KG1 (cell line): ENCODE measurements at regions not wholly inside any gene's neighbourhood (a gene's known extent, or its start where the extent isn't known, plus 50 kb on each side); places are given as distances from the start of the nearest gene placed in this dataset.

Experiments used
- DNase-seq: peaks from one replicate; lab custom pipeline; 2025; lab: John Stamatoyannopoulos, UW

DNA sequence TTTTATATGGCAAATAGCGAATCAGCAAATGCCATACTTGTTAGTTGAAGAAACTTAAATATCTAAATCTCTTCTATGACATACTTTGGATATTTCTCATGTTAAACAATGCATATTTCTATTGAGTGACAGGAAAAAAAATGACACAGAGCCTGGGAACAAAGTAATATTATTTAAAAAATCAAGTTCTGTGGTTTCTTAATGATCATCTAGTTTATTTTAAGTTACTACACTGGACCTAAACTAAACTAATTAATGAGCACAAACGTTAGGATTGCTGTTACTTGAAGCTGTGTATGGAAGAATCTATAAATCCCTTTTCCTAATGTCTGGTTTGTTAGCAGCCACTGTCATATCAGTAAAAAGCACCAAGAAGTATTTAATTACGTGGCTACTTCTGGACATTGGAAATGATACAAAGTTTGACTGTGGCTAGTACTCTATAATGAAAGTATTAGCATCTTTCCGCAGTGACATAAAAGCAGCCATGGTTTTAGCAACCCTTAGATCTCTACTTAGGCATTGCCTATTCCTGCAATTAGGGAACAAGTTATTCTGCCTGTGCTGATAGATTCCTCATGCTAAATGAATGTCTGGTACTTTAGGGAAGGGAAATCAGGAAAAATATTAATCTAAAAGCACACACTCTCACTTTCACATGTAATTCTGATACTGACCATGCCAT lies 981.7 kb upstream of the B3GALT2 start:
- no peak for DNase-seq

DNA sequence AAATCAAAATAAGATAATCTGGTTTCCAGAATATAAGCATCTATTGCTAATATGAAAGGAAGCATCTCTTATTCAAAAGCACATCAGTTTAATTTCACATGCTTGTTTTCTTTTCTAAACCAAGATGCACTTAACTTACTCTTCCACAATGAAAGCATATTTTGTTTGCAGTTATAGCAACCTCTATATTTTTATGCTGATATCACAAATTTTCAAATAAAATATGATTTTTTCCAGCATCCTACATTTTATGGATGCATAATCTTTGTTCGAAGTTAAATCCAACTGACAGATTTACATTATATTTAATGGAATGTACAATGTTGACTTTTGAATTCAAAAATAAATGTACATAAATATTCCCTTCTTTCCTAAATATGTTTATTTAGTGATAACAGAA lies 978.3 kb upstream of the B3GALT2 start:
- no peak for DNase-seq

DNA sequence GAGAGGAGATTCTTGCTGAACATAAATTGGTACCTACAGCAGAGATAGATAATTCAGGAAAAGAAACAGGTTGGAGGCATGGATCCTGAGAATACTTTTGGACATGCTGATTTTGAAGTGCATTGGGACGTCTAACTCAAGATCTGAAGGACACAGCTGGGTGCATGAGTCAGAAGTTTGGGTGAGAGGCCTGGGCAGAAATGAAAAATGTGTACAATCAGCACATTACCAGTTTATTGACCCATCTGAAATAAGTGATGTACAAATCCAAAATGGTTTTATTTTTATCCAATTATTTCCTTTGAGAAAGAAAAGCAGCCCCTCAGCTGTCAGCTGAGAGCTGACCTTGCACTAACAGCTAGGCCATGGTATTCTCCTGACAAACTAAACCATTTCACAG lies 975.2 kb upstream of the B3GALT2 start:
- no peak for DNase-seq

DNA sequence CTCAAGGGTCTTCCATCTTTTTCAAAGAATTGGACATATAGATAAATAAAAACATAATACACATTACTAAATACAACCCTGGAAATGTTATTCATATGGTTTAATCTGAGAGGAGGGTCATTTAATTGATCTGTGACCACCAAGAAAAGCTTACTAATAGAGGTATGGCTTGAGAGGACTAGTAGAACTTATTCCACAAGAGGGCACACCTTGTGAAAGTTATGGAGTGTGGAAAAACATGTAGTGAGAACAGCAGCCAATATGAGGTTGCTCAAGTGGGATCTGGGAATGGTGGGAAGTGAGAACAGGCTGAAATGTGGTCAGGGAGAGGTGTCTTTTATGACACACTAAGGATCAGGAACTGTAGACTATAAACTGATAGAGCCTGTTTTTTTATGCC lies 973.5 kb upstream of the B3GALT2 start:
- no peak for DNase-seq

DNA sequence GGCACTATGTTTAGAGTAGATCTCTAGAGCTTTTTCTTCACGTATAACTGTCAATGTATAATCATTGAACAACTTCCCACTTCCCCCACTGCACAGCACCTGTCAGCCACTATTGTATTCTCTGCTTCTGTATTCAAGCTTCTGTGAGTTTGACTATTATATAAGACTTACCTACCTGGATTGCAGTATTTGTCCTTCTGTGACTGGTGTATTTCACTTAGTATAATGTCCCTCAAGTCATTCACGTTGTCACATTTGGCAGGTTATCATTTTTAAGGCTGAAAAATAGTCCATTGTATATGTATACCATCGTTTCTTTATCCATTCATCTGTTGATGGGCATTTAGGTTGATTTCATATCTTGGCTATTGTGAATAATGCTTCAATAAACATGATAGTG lies 969.5 kb upstream of the B3GALT2 start:
- no peak for DNase-seq

DNA sequence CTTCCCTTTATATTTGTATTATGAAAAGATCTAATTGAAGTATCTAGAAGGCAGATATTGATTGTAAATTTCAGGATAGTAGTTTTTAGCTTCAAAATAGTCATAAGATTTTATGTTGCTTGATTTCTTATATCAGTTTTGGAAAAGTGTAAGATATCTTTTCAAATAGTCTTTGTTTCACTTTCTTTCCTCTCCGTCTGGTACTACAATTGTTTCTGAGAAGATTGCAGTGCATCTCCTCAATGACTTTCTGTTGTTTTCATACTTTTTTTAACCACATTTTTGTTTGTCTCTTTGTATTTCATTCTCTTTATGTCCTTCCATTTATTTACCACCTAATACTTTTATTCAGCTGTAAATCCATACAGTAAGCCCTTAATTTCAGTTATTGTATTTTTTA lies 964.6 kb upstream of the B3GALT2 start:
- DNase-seq: no peak

DNA sequence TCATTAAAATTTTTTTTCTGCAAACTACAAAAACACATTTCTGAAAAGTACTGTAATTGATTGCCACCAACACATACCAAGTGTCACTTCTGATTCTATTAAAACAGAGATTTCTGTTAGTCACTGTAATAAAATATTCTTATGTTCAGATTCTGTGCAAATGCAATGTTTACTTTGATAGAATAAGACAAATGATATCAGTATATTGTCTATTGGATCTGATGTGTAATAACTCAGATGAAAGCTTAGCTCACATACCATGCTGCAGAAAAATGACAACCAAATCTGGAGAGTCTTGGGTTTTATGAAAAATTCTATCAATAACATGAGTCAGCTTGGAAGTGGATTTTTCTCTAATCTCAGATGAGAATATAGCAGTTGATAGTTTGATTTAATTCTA lies 963.8 kb upstream of the B3GALT2 start:
- DNase-seq: no peak

DNA sequence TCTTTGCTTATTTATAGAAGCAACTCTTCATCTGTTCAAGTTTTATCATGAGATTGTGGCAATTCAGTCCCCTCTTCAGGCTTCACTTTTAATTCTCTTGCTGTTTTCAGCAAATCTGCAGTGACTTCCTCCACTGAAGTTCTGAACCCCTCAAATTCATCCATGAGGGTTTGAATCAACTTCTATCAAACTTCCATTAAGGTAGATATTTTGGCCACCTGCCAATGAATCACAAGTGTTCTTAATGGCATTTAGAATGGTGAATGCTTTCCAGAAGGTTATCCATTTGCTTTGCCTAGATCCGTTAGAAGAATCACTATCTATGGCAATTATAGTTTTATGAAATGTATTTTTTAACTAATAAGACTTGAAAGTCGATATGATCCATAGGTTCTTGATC lies 946.7 kb upstream of the B3GALT2 start:
- no peak for DNase-seq

DNA sequence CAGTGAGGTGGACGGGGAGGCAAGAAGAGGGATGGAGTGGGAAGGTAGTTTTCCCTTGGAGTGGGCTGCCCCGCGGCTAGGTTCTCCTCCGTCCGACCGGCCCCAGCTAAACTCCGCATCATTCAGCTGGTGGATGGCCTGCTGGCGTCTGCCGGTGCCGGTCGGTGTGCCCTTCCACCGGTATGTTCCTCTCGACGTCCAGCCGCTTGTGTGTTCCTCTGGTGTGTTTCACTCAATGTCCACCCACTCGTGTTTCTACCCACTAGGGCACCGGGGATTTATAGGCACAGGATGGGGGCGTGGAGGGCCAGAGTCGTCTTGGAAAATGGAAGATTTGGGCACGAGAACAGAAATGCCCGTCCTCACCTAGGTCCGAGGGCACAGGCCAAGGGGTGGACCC lies 931.7 kb upstream of the B3GALT2 start:
- no peak for DNase-seq

DNA sequence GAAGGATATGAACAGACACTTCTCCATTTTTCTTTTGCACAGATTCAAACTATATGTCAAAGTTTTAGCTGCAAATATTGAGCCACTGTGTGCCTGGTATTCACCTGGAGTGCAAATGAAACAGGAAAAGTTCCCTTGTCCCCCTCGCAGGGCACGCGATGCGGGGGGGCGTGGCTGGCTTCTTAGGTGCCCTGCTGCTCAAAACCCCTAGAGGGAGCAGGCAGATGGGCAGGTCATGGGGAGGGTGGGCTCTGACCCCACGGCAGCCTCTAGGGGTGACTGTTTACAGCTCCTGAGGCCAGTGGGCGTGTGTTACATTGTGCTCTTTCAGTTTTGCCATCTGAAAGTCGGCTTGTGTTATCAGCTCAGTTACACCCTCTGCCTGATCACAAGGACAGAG lies 931.2 kb upstream of the B3GALT2 start:
- no peak for DNase-seq

DNA sequence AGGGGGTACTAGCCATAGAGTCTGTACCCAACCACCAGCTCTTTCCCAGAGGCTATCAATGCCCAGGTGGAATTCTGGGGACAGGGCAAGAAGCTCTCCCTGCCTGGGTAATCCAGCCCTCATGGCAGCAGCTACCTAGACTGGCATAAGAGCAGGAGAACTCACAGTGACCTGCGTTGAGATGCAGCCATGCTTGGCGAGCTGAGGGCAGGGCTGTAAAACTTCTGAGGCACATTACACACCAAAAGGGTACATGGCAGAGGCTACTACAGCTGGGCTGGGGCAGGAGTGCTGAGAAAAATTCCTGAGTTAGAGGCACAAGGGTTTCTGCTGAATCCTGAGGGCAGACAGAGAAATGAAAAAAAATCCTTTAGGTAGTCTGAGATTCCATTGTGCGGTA lies 927.9 kb upstream of the B3GALT2 start:
- DNase-seq: no peak

DNA sequence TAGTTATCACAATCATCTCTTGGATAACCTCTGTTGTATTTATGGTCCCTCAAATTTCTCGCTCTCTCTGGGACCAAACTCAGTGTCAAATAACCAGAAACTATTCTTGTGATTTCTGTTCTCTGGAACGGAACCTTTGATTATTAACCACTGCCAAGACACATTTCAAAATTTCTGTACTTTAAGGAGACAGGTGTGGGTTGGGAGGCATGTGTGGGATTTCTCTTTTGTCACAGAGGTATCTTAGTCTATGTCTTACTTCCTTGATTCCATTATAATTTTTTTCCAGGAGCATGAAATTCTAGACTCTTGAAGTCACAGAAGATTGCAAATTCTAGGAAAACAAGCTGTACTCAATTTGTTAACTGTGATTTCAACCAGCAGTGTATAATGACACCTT lies 919.0 kb upstream of the B3GALT2 start:
- no peak for DNase-seq

DNA sequence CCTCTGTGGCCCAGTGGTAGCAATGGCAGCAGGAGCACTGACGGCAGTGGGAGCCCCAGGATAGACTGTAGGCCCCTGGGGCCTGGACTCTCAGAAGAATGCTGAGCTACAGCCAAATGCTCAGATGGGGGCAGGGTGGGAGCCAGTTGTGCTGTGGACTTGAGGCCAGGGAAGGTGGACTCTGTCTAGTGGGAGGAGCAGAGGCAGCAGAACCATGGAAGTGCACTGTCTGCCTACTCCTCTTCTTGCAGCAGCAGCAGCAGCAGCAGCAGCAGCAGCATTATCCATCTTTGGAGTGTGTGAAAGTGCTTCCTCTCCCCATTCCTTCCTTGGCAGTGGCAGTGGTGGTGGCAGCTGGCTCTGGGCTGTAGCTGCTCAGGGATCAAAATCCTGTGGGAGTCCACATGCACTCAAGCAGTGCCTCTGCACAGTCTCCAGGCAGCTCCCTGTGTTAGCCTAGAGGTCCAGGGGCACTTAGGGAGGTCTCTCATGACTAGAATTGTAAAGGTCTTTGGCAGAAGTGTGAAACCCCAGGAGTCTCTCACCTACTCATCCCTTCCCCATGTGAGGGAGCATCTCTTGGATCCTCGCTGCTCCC lies 917.9 kb upstream of the B3GALT2 start:
- no peak for DNase-seq

DNA sequence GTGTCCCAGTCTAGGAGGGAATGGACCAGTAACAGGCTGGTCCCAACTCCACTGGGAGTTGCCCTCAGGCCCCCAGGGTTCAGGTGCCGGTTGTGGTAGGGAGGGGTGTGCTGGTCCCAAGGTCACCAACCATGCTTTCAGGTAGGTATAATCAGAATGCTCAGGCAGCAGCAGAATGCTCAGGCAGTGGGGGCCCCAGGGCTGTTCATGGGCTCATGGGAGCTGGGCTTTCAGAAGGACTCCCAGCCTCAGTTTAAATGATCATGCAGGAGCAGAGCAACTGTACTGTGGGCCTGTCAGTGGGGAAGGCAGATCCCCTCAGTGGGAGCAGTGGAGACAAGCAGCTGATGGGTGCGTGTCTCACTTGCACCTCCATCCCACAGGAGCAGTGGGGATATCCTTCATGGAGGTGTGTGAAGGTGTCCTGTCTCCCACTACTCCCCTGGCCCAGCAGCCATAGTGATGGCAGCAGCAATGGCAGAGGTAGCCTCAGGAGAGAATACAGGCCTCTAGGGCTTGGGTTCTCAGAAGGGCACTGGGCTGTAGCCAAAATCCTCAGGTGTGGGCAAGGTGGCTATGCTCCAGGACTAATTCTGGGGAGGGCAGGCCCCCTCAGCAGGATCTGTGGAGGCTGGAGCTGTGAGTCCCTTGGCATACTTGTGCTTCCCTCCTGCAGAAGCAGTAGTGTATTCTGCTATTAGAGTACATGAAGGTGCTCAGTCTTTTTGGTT lies 917.3 kb upstream of the B3GALT2 start:
- no peak for DNase-seq

DNA sequence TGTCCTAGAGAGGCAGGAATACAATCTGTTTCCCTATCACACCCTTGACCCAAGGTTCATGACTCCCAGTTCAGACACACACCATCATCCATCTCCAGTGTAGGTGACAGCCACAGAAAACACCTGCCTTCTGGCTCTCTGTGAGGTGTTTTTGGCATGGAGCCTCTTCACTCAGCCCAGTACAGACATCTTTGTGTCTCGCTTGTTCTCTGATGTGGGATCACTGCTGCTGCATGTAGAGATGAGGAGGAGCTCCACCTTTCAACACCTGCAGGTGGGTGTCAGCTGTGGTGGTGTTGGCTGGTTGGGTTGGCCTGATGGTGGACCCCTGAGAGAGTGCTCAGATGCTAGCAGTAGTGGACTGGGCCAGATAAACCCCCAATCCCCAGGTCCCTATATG lies 916.7 kb upstream of the B3GALT2 start:
- DNase-seq: no peak

DNA sequence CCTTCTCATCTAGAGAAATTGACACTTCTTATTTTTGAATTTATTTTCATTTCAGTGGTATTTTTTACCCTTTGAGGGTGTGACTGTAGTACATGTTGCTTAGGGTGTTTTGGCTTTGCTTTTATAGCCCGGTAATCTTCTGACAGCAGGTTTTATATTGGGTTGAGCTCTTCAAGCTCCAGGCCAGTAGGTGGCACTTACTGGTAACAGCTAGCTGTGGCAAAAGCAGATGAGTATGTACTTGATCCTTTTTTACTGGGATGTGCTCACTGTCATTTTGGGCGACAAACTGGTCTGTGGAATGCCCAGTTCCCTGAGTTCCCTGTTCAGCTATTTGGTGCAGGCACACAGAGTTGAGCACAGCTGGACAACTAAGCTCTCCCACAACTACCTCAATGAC lies 916.2 kb upstream of the B3GALT2 start:
- no peak for DNase-seq

DNA sequence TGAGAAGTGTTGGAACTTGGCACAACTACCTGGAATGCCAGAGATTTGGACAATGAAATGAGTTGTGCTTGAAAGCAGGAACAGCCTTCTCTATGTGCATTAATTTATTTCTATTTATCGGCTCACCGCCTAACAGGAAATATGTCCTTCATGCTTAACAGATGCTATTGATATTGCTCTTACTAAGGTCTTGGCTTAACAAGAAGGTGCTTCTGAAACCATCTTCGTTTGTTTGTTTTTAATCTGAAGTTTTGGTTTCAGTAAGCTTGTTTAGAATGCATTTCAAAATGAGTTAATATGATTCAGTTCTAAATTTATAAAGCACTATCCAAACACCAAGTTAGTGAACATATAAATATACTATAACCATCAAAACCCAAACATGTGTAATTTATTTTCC lies 898.3 kb upstream of the B3GALT2 start:
- DNase-seq: no peak

DNA sequence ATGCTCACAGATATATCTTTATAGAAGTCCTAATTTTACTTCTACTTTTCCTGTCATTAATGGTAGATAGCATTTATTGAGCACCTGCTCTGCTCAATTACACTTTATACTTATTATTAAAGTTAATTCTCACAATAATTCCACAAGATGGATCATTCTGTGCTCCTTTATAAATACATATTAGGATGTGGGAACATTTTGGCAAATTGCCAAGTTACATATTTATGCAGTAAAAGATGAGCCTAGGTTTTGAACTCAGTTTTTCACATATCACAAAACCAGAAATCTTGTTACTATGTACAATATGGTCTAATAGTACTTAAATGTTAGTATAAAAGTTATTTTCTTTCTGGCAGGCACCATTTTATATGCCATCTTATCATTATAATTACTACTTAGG lies 895.0 kb upstream of the B3GALT2 start:
- no peak for DNase-seq

DNA sequence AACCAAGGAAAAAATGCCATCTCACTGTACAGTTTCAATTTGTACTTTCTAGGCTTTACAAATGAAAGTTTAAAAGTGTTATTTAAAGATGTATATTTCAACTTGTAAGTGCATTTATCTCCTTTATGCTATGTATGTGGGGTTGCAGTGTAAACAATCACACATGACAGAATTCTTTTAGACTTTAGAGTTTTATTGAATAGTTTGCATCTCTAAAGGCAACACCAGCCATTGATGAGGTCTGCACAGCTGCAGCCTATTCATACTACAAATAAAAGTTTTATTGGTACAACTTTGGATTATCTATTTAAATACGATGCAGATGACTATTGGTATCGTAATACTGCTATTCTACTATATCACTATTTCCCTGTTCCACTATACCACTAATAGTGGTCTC lies 894.4 kb upstream of the B3GALT2 start:
- DNase-seq: no peak

DNA sequence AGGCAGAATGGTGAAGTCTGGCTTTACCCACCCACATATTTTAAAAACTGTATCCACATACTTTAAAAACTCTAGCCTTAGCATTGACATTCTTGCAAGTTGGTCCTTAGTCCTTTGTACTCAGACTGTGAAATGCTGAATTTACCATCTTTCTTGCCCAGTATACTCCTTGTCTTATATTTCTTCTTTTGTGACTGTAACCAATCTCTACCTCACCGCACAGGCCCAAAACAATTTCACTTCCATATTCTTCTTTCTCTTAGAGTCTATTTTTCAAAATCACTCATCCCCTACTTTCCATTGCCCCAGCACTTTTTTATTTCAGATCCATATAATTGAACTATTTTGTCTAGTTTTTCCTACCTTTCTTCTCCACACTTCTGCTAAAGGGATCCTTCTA lies 892.4 kb upstream of the B3GALT2 start:
- no peak for DNase-seq

DNA sequence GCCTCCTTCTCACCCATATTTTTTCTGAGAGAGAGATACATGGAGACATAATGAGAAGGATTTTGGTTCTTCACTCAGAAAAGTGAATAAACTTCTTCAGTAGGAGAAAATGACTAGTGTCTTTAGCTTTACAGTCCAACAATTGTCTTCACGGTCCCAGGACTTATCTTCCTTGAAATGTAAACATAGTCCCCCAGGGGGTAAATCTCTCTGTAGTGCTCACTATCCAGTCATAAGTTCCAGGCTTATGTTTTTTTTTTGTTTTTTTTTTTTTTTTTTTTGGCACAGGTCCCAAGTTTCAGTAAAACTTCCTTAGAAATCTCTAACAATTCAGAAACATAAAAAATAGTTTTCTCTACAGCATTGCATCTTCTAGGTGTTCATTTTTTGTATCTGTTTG lies 890.2 kb upstream of the B3GALT2 start:
- DNase-seq: no peak

DNA sequence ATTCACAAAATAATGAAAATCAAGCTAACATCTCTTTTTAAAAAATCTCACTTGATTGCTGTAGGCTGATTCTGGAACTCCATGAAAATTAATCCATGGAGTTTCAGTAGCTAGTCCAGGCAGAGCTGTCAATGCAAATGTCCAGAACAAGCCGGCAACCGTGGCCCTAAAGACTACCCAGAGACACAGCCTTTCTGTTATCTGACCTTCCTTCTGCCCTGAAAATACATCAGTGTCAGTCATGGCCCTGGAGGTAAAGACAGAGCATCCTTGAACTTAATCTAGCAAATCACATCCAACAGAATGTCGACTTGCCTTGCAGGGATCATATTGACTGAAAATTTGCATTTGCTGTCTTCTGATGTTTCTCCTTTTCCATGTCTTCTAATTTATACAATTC lies 887.4 kb upstream of the B3GALT2 start:
- no peak for DNase-seq

DNA sequence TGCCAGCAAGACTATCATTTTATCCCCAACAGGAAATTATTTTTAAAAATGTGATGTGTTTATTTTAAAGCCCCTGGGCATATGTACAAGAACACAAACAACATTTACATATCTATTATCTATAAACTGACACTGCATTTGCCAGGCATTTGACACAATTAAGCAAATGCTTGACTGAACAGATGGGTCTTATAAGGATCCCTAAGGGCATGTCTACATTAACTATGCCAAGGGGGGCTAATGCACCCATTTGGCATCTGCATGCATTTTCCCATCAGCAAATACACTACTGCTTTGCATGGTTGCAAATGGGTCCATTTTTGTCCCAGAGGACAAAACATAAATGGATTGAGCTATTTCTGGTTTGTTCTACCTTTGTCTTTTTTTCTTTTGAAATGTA lies 884.8 kb upstream of the B3GALT2 start:
- DNase-seq: no peak

DNA sequence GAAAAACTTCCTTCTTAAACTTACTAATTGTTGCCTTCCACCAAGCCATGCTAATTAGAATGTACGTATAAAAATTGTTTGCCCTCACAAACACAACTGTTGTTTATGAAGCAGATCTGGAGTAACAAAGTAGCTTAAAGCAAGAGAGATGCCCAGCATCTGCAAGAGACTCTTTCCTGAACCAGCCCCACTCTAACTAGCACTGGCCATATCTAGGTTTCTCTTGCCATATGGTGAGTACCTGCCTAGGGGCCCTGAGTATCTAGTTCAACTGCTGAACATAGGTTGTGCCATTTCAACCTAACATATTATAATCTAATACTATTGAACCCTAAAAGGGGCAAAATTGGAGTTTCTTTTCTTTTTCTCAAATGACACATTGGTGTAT lies 883.4 kb upstream of the B3GALT2 start:
- no peak for DNase-seq
